RWPE1 (cell line): ENCODE measurements at regions not wholly inside any gene's neighbourhood (a gene's known extent, or its start where the extent isn't known, plus 50 kb on each side); places are given as distances from the start of the nearest gene placed in this dataset.
"Not testable (repeated sequence)": the region's sequence is repeated elsewhere in the genome, so short reads cannot be mapped to it uniquely, and the experiment has no call there.

Experiments used
- CTCF ChIA-PET: fragments of 350-600 bp; sonication (Branson Sonifier 250); formaldehyde crosslinking; extraction: SDS; loops from one replicate; lab custom pipeline; 2021; lab: Yijun Ruan, JAX
- POLR2A ChIA-PET: fragments of 400-600 bp; formaldehyde crosslinking; extraction: SDS; loops from one replicate; lab custom pipeline; 2020; ENCODE audit warnings: antibody characterized with exemption; ENCODE audit not compliant: low non-redundant PET; lab: Yijun Ruan, JAX
- DNase-seq: peaks from one replicate; pipeline ENCODE4 v3.0.0; 2012; ENCODE audit warnings: low spot score
- H3K27ac ChIP-seq: fragments of 450-650 bp; 2 replicates; pipeline ENCODE4 v1.5.1; 2017
- CTCF ChIP-seq: fragments of 450-650 bp; conservative IDR thresholded peaks from 2 replicates; pipeline ENCODE4 v1.5.1; 2017; ENCODE audit warnings: low read depth, mild to moderate bottlenecking

- CTCF ChIA-PET: no interaction called here
- no peak overlapping the region for H3K27ac ChIP-seq
- POLR2A ChIA-PET: no interaction called here
- TF ChIP-seq CTCF: no peak
- DNase-seq: no peak
Observed at GRCh38 chr3:137324114-137324513, 366.3 kb downstream of the IL20RB start.

- ChIA-PET POLR2A (no interaction called here), CTCF (no interaction called here)
- no peak for TF ChIP-seq CTCF
- no peak overlapping the region for H3K27ac ChIP-seq
- no peak for DNase-seq
Observed at GRCh38 chr3:137325170-137325569, 367.4 kb downstream of the IL20RB start.

GRCh38 chr3:137325934-137326333 lies 368.2 kb downstream of the IL20RB start:
- TF ChIP-seq CTCF: no peak
- CTCF ChIA-PET: no interaction called here
- no peak for DNase-seq
- POLR2A ChIA-PET: no interaction called here
- no peak overlapping the region for H3K27ac ChIP-seq

GRCh38 chr3:137329594-137329993 lies 371.8 kb downstream of the IL20RB start:
- ChIA-PET POLR2A (no interaction called here), CTCF (no interaction called here)
- no peak overlapping the region for H3K27ac ChIP-seq
- DNase-seq: no peak
- no peak for TF ChIP-seq CTCF

- ChIA-PET CTCF (no interaction called here), POLR2A (no interaction called here)
- TF ChIP-seq CTCF: no peak
- H3K27ac ChIP-seq: no peak overlapping the region
- DNase-seq: no peak
Observed at GRCh38 chr3:137330246-137330645, 372.5 kb downstream of the IL20RB start.

GRCh38 chr3:137332297-137332696 lies 374.5 kb downstream of the IL20RB start:
- DNase-seq: no peak
- H3K27ac ChIP-seq: no peak overlapping the region
- no peak for TF ChIP-seq CTCF
- CTCF ChIA-PET: no interaction called here
- POLR2A ChIA-PET: no interaction called here

GRCh38 chr3:137335478-137335877 lies 377.7 kb downstream of the IL20RB start:
- no peak for DNase-seq
- no peak for TF ChIP-seq CTCF
- ChIA-PET CTCF (interaction anchor here (0.7 kb wide), 1 partner anchor 670 kb away, joined by 5 read pairs; no protein-coding TSS in a partner anchor), POLR2A (no interaction called here)
- H3K27ac ChIP-seq: no peak overlapping the region

GRCh38 chr3:137338400-137338799 lies 380.6 kb downstream of the IL20RB start:
- H3K27ac ChIP-seq, POLR2A ChIA-PET: not testable (repeated sequence)

More at GRCh38 chr3:137338400-137338799, 380.6 kb downstream of the IL20RB start:
- DNase-seq, CTCF ChIA-PET: not testable (repeated sequence)
